Upper lobe of left lung (tissue), 4 donors: ENCODE measurements at regions not wholly inside any gene's neighbourhood (a gene's known extent, or its start where the extent isn't known, plus 50 kb on each side); places are given as distances from the start of the nearest gene placed in this dataset.

ENCODE experiments used
- CTCF ChIP-seq, 6 experiments: fragments of 450-650 bp in 4 of 6; fragments of 200-600 bp in 2 of 6; sonication (generic) in 2 of 6; IDR thresholded peaks; one replicate each; pipeline ENCODE4 v1.5.1; 2016 to 2019; ENCODE audit warnings: antibody characterized with exemption in 6 of 6
- POLR2A ChIP-seq, 4 donors: fragments of 450-650 bp; IDR thresholded peaks; one replicate each; pipeline ENCODE4 v1.5.1; 2016 to 2017; ENCODE audit warnings: antibody characterized with exemption in 4 of 4, mild to moderate bottlenecking in 2 of 4

DNA sequence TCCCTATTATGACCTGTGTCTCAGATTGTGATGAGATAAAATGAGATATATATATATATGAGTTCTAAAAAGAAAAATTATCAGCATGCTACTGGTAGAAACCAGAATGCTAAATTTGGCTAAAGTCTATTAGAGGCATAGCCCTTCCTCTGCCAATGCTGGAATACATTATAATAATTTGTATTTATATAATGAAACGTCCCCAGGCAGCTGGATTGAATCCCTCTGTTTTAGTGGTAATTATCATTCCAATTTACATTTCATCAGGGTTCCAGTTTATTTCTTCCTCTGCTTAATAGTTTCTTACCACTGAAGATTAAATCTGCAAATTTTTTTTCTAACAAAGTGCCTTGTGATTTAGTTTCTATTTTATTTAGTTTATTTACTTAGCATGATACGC, 71.8 kb upstream of the ABI1 start:
- TF ChIP-seq CTCF (IDR thresholded peaks at IDR 0.05) (no peak), POLR2A (IDR thresholded peaks at IDR 0.05) (no peak)
